ENCODE measurements at regions not wholly inside any gene's neighbourhood (a gene's known extent, or its start where the extent isn't known, plus 50 kb on each side); places are given as distances from the start of the nearest gene placed in this dataset.

DNA sequence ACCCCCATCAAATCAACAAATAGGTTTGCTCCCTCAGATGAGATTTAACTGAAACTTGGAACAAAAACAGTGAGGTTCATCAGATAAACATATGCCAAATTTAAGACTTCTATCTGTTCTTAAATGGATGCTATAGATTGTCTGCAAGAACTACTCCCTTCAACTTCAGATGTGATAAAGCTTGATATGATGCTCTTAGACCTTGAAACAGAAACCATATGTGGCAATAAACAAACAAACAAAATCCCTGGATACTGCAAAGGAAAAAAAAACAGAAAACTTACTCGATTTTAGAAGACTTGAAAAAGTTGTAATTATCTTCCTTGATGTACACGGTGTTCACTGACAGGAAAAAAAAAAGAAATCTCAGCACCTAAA lies 286.1 kb upstream of the USP25 start:
- TF ChIP-seq, protein P1, sequence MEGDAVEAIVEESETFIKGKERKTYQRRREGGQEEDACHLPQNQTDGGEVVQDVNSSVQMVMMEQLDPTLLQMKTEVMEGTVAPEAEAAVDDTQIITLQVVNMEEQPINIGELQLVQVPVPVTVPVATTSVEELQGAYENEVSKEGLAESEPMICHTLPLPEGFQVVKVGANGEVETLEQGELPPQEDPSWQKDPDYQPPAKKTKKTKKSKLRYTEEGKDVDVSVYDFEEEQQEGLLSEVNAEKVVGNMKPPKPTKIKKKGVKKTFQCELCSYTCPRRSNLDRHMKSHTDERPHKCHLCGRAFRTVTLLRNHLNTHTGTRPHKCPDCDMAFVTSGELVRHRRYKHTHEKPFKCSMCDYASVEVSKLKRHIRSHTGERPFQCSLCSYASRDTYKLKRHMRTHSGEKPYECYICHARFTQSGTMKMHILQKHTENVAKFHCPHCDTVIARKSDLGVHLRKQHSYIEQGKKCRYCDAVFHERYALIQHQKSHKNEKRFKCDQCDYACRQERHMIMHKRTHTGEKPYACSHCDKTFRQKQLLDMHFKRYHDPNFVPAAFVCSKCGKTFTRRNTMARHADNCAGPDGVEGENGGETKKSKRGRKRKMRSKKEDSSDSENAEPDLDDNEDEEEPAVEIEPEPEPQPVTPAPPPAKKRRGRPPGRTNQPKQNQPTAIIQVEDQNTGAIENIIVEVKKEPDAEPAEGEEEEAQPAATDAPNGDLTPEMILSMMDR (IDR thresholded peaks at IDR 0.05), result no peak
- no peak for TF ChIP-seq POLR2A (IDR thresholded peaks at IDR 0.05)

All from breast epithelium (tissue), 3 donors.